Neural crest cell (in vitro differentiated cells): ENCODE measurements at regions not wholly inside any gene's neighbourhood (a gene's known extent, or its start where the extent isn't known, plus 50 kb on each side); places are given as distances from the start of the nearest gene placed in this dataset.

Source experiments
- DNase-seq: peaks from one replicate; pipeline ENCODE4 v3.0.0; 2021; ENCODE audit warnings: low read depth, mixed read lengths, low spot score
- H3K27ac Mint-ChIP-seq: one replicate; pipeline ENCODE4 v1.8.0; 2021; ENCODE audit warnings: mild to moderate bottlenecking, mixed read lengths; ENCODE audit not compliant: unreplicated experiment
- H3K27me3 Mint-ChIP-seq: 2 replicates; pipeline ENCODE4 v1.8.0; 2021; ENCODE audit warnings: low read depth, mild to moderate bottlenecking, mixed read lengths
- H3K36me3 Mint-ChIP-seq: 2 replicates; pipeline ENCODE4 v1.8.0; 2021; ENCODE audit warnings: low read depth, mild to moderate bottlenecking, mixed read lengths
- H3K4me1 Mint-ChIP-seq: 2 replicates; pipeline ENCODE4 v1.8.0; 2021; ENCODE audit warnings: mixed read lengths
- H3K4me3 Mint-ChIP-seq: one replicate; pipeline ENCODE4 v1.8.0; 2021; ENCODE audit warnings: mild to moderate bottlenecking, mixed read lengths
- H3K9me3 Mint-ChIP-seq: 2 replicates; pipeline ENCODE4 v1.8.0; 2021; ENCODE audit warnings: mixed read lengths
- CTCF ChIP-seq: fragments of 200-600 bp; sonication (generic); conservative IDR thresholded peaks from 2 replicates; pipeline ENCODE4 v1.5.0; 2021; ENCODE audit warnings: antibody characterized with exemption, mild to moderate bottlenecking

- peaks cover 4% of the 10 kb centered on the region for H3K9me3 Mint-ChIP-seq
- H3K4me3 Mint-ChIP-seq, result no peak overlapping the region
- no peak for DNase-seq
- no peak overlapping the region for H3K27ac Mint-ChIP-seq
- no peak for TF ChIP-seq CTCF
- no peaks in the 10 kb centered on the region for H3K27me3 Mint-ChIP-seq
- H3K4me1 Mint-ChIP-seq, result no peaks in the 10 kb centered on the region
- H3K36me3 Mint-ChIP-seq, result no peaks in the 10 kb centered on the region
Observed at GRCh38 chr13:71090990-71091389, 776.0 kb downstream of the DACH1 start.

GRCh38 chr13:71089056-71089455, 777.9 kb downstream of the DACH1 start:
- no peak overlapping the region for H3K27ac Mint-ChIP-seq
- no peaks in the 10 kb centered on the region for H3K27me3 Mint-ChIP-seq

GRCh38 chr13:71087432-71087831, 779.6 kb downstream of the DACH1 start:
- H3K4me1 Mint-ChIP-seq, result no peaks in the 10 kb centered on the region
- H3K36me3 Mint-ChIP-seq, result no peaks in the 10 kb centered on the region
- peaks cover 3% of the 10 kb centered on the region for H3K9me3 Mint-ChIP-seq
- no peaks in the 10 kb centered on the region for H3K27me3 Mint-ChIP-seq
- H3K4me3 Mint-ChIP-seq, result no peak overlapping the region
- TF ChIP-seq CTCF, result no peak
- H3K27ac Mint-ChIP-seq, result no peak overlapping the region
- DNase-seq, result no peak

More at GRCh38 chr13:71089056-71089455, 777.9 kb downstream of the DACH1 start:
- Mint-ChIP-seq H3K4me1 (no peaks in the 10 kb centered on the region), H3K9me3 (peaks cover 3% of the 10 kb centered on the region), H3K4me3 (no peak overlapping the region), H3K36me3 (no peaks in the 10 kb centered on the region)
- no peak for DNase-seq
- no peak for TF ChIP-seq CTCF

GRCh38 chr13:71087006-71087405, 780.0 kb downstream of the DACH1 start:
- Mint-ChIP-seq H3K4me1 (no peaks in the 10 kb centered on the region), H3K4me3 (no peak overlapping the region), H3K27me3 (no peaks in the 10 kb centered on the region), H3K36me3 (no peaks in the 10 kb centered on the region), H3K27ac (no peak overlapping the region), H3K9me3 (peaks cover 3% of the 10 kb centered on the region)
- TF ChIP-seq CTCF, result no peak
- DNase-seq, result no peak

- Mint-ChIP-seq H3K27ac (no peak overlapping the region), H3K4me3 (no peak overlapping the region), H3K9me3 (peaks cover 3% of the 10 kb centered on the region), H3K36me3 (no peaks in the 10 kb centered on the region), H3K4me1 (no peaks in the 10 kb centered on the region), H3K27me3 (no peaks in the 10 kb centered on the region)
- no peak for DNase-seq
- no peak for TF ChIP-seq CTCF
Observed at GRCh38 chr13:71082631-71083030, 784.4 kb downstream of the DACH1 start.

- no peak for DNase-seq
- no peak for TF ChIP-seq CTCF
- H3K9me3 Mint-ChIP-seq, result no peaks in the 10 kb centered on the region
- no peaks in the 10 kb centered on the region for H3K27me3 Mint-ChIP-seq
- H3K27ac Mint-ChIP-seq, result no peak overlapping the region
- H3K4me3 Mint-ChIP-seq, result no peak overlapping the region
- peaks cover 9% of the 10 kb centered on the region for H3K4me1 Mint-ChIP-seq
- H3K36me3 Mint-ChIP-seq, result no peaks in the 10 kb centered on the region
Observed at GRCh38 chr13:71079638-71080037, 787.4 kb downstream of the DACH1 start.
